Smooth muscle cell (in vitro differentiated cells): ENCODE measurements at regions not wholly inside any gene's neighbourhood (a gene's known extent, or its start where the extent isn't known, plus 50 kb on each side); places are given as distances from the start of the nearest gene placed in this dataset.

Experiments used
- DNase-seq: peaks from one replicate; lab custom pipeline; 2025; ENCODE audit not compliant: unreplicated experiment; lab: John Stamatoyannopoulos, UW
- H2AFZ ChIP-seq: fragments of 200-600 bp; sonication (generic); 2 replicates; pipeline ENCODE4 v1.6.0; 2016; ENCODE audit warnings: antibody characterized with exemption, low read depth, mild to moderate bottlenecking
- H3F3A ChIP-seq: fragments of 200-600 bp; sonication (generic); 2 replicates; pipeline ENCODE4 v1.6.0; 2017; ENCODE audit warnings: antibody characterized with exemption, low read depth
- H3K27ac ChIP-seq: fragments of 200-600 bp; sonication (generic); 2 replicates; pipeline ENCODE4 v1.5.1; 2016; ENCODE audit warnings: low read depth, mild to moderate bottlenecking
- H3K27me3 ChIP-seq: fragments of 200-600 bp; sonication (generic); 2 replicates; pipeline ENCODE4 v1.6.1; 2016; ENCODE audit warnings: low read depth, mild to moderate bottlenecking
- H3K36me3 ChIP-seq: fragments of 200-600 bp; sonication (generic); 2 replicates; pipeline ENCODE4 v1.5.1; 2016; ENCODE audit warnings: low read depth
- H3K4me1 ChIP-seq: fragments of 200-600 bp; sonication (generic); 2 replicates; pipeline ENCODE4 v1.5.1; 2016; ENCODE audit warnings: low read depth
- H3K4me2 ChIP-seq: fragments of 200-600 bp; sonication (generic); 2 replicates; pipeline ENCODE4 v1.6.0; 2016; ENCODE audit warnings: mild to moderate bottlenecking
- H3K4me3 ChIP-seq: fragments of 200-600 bp; sonication (generic); 2 replicates; pipeline ENCODE4 v1.5.1; 2016; ENCODE audit warnings: mild to moderate bottlenecking
- H3K79me2 ChIP-seq: fragments of 200-600 bp; sonication (generic); 2 replicates; pipeline ENCODE4 v1.6.0; 2016; ENCODE audit warnings: low read depth, mild to moderate bottlenecking
- H3K9ac ChIP-seq: fragments of 200-600 bp; sonication (generic); 2 replicates; pipeline ENCODE4 v1.6.0; 2016; ENCODE audit warnings: low read depth
- H3K9me3 ChIP-seq: fragments of 200-600 bp; sonication (generic); replicated peaks from 2 replicates; pipeline ENCODE4 v1.5.1; 2016; ENCODE audit warnings: low read depth
- H4K20me1 ChIP-seq: fragments of 200-600 bp; sonication (generic); 2 replicates; pipeline ENCODE4 v1.6.0; 2016; ENCODE audit warnings: low read depth
- CTCF ChIP-seq: fragments of 200-600 bp; sonication (generic); IDR thresholded peaks from 2 replicates; pipeline ENCODE4 v1.5.1; 2017; ENCODE audit warnings: borderline replicate concordance, mild to moderate bottlenecking, antibody characterized with exemption; ENCODE audit not compliant: insufficient read depth, poor library complexity, severe bottlenecking
- WGBS: methylation state at CpG from one replicate; pipeline ENCODE4 v1.1.7; 2016; ENCODE audit warnings: low lambda C conversion rate; 5-methylcytosine and 5-hydroxymethylcytosine counted together

GRCh38 chr20:22944062-22944461, 91.0 kb upstream of the SSTR4 start:
- H3K27me3 ChIP-seq: no peaks in the 10 kb centered on the region
- no peak for DNase-seq
- H3K4me2 ChIP-seq: no peak overlapping the region
- H3K27ac ChIP-seq: no peak overlapping the region
- no peaks in the 10 kb centered on the region for H4K20me1 ChIP-seq
- TF ChIP-seq CTCF: no peak
- H3F3A ChIP-seq: peaks cover 5% of the 10 kb centered on the region
- H3K9ac ChIP-seq: no peak overlapping the region
- H3K9me3 ChIP-seq: no peaks in the 10 kb centered on the region
- no peak overlapping the region for H2AFZ ChIP-seq
- H3K4me1 ChIP-seq: no peaks in the 10 kb centered on the region
- H3K36me3 ChIP-seq: no peaks in the 10 kb centered on the region
- H3K79me2 ChIP-seq: no peaks in the 10 kb centered on the region
- H3K4me3 ChIP-seq: no peak overlapping the region
- 79% methylated on average over 4 of the region's 4 CpGs for WGBS

- Histone ChIP-seq H3K79me2 (no peaks in the 10 kb centered on the region), H4K20me1 (no peaks in the 10 kb centered on the region), H3K27ac (no peak overlapping the region), H3K36me3 (no peaks in the 10 kb centered on the region), H3K4me1 (no peaks in the 10 kb centered on the region), H3K4me2 (no peak overlapping the region), H2AFZ (no peak overlapping the region), H3K4me3 (no peak overlapping the region), H3F3A (peaks cover 5% of the 10 kb centered on the region), H3K27me3 (no peaks in the 10 kb centered on the region), H3K9me3 (no peaks in the 10 kb centered on the region), H3K9ac (no peak overlapping the region)
- no peak for TF ChIP-seq CTCF
- DNase-seq: no peak
- 84% methylated on average over 6 of the region's 6 CpGs for WGBS
Observed at GRCh38 chr20:22944936-22945335, 90.2 kb upstream of the SSTR4 start.

- Histone ChIP-seq H4K20me1 (no peaks in the 10 kb centered on the region), H3K27me3 (no peaks in the 10 kb centered on the region), H3K36me3 (no peaks in the 10 kb centered on the region), H3F3A (peaks cover 5% of the 10 kb centered on the region), H3K4me3 (no peak overlapping the region), H3K9ac (no peak overlapping the region), H3K9me3 (no peaks in the 10 kb centered on the region), H2AFZ (peak overlapping the region; percentile 0), H3K27ac (peak overlapping the region; percentile 48), H3K79me2 (no peaks in the 10 kb centered on the region), H3K4me2 (no peak overlapping the region), H3K4me1 (no peaks in the 10 kb centered on the region)
- 59% methylated on average over 2 of the region's 2 CpGs for WGBS
- no peak for DNase-seq
- no peak for TF ChIP-seq CTCF
Observed at GRCh38 chr20:22946596-22946995, 88.5 kb upstream of the SSTR4 start.

GRCh38 chr20:22949331-22950109, 85.6 kb upstream of the SSTR4 start:
- H3K4me1 ChIP-seq: no peaks in the 10 kb centered on the region
- peaks cover 5% of the 10 kb centered on the region for H3F3A ChIP-seq
- peak overlapping the region; percentile 53 for H3K4me2 ChIP-seq
- no peaks in the 10 kb centered on the region for H3K36me3 ChIP-seq
- no peak for TF ChIP-seq CTCF
- peak overlapping the region; percentile 27 for H2AFZ ChIP-seq
- H3K9me3 ChIP-seq: no peaks in the 10 kb centered on the region
- no peak for DNase-seq
- H4K20me1 ChIP-seq: no peaks in the 10 kb centered on the region
- no peaks in the 10 kb centered on the region for H3K27me3 ChIP-seq
- peak overlapping the region; percentile 74 for H3K9ac ChIP-seq
- no peaks in the 10 kb centered on the region for H3K79me2 ChIP-seq
- H3K4me3 ChIP-seq: no peak overlapping the region
- WGBS: 47% methylated on average over 5 of the region's 5 CpGs
- H3K27ac ChIP-seq: peak overlapping the region; percentile 93
